ENCODE measurements at regions not wholly inside any gene's neighbourhood (a gene's known extent, or its start where the extent isn't known, plus 50 kb on each side); places are given as distances from the start of the nearest gene placed in this dataset.

DNA sequence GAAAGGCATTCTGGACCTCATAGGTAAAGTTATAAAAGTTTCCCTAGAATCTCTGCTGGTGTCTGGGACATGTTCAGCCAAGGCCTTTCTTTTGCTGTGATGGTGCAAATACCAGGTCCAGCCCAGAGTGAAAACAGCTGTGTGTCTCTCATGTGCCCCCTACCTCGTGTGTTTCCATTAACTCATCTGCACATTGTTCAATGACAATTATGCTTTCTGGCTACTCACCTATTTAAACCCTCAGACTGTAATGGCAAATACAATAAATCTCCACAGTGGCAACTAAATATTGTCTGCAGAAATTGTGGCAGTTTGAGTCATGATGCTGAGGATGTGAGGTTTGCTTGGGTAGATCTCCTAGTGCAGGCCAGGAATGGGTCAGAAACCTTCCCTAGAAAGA, 53.1 kb upstream of the GALNT15 start:
- no peaks in the 10 kb centered on the region for H3K27me3 ChIP-seq (ENCODE audit: insufficient read depth, low read length)
- no peak overlapping the region for H2BK20ac ChIP-seq (ENCODE audit: low read depth, low read length, poor library complexity, severe bottlenecking)
- H3T11ph ChIP-seq (ENCODE audit: low read length), result no peak overlapping the region
- H3K23me2 ChIP-seq (ENCODE audit: insufficient read length, low read depth, low read length, poor library complexity, severe bottlenecking), result no peaks in the 10 kb centered on the region
- no peak overlapping the region for H2AFZ ChIP-seq (ENCODE audit: low read length)
- H3K4me1 ChIP-seq (ENCODE audit: insufficient read depth, low read length), result no peaks in the 10 kb centered on the region
- no peaks in the 10 kb centered on the region for H3K79me2 ChIP-seq (ENCODE audit: insufficient read depth, low read length)
- Mint-ChIP-seq H3K36me3 (ENCODE audit: insufficient read depth in 1 of 3, low read depth in 3 of 3) (no peaks in the 10 kb centered on the region), H3K27ac (no peak overlapping the region), H3K9me3 (no peaks in the 10 kb centered on the region), H3K4me3 (no peak overlapping the region), H3K4me1 (peaks cover under 1 to 8% of the 10 kb centered on the region in 2 experiments; a peak in 2 of 4 replicates), H3K27me3 (ENCODE audit: low read depth) (no peaks in the 10 kb centered on the region; the same call in 1 of the 2 replicates)
- H3K4ac ChIP-seq (ENCODE audit: low read depth, low read length), result no peak overlapping the region
- no peaks in the 10 kb centered on the region for H3K79me1 ChIP-seq (ENCODE audit: insufficient read depth, low read depth, low read length, poor library complexity, severe bottlenecking)
- no peak overlapping the region for H3K56ac ChIP-seq (ENCODE audit: insufficient read length, low read depth, low read length)
- no peak overlapping the region for H2BK15ac ChIP-seq (ENCODE audit: low read depth, low read length)
- no peak overlapping the region for H3K18ac ChIP-seq (ENCODE audit: insufficient read length, low read depth, low read length)
- no peaks in the 10 kb centered on the region for H3K9me3 ChIP-seq (ENCODE audit: control insufficient read depth, low read depth, low read length)
- no peak for DNase-seq
- H4K20me1 ChIP-seq (ENCODE audit: control insufficient read depth, insufficient read depth, insufficient read length), result no peaks in the 10 kb centered on the region
- no peak overlapping the region for H2BK5ac ChIP-seq (ENCODE audit: insufficient read length, low read length)
- no peak overlapping the region for H3K9ac ChIP-seq (ENCODE audit: extremely low read depth, insufficient read length, low read length)
- WGBS (ENCODE audit: extremely low coverage, insufficient read length, low lambda C conversion rate), result no CpG with 5 or more reads among the region's 1 CpG
- no peak overlapping the region for H4K91ac ChIP-seq (ENCODE audit: insufficient read length, low read depth, low read length)
- no peak overlapping the region for H3K4me2 ChIP-seq (ENCODE audit: insufficient read depth, insufficient read length, low read length)
- H3K23ac ChIP-seq (ENCODE audit: insufficient read length, low read depth, low read length), result no peak overlapping the region
- TF ChIP-seq, protein P1, sequence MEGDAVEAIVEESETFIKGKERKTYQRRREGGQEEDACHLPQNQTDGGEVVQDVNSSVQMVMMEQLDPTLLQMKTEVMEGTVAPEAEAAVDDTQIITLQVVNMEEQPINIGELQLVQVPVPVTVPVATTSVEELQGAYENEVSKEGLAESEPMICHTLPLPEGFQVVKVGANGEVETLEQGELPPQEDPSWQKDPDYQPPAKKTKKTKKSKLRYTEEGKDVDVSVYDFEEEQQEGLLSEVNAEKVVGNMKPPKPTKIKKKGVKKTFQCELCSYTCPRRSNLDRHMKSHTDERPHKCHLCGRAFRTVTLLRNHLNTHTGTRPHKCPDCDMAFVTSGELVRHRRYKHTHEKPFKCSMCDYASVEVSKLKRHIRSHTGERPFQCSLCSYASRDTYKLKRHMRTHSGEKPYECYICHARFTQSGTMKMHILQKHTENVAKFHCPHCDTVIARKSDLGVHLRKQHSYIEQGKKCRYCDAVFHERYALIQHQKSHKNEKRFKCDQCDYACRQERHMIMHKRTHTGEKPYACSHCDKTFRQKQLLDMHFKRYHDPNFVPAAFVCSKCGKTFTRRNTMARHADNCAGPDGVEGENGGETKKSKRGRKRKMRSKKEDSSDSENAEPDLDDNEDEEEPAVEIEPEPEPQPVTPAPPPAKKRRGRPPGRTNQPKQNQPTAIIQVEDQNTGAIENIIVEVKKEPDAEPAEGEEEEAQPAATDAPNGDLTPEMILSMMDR (conservative IDR thresholded peaks at IDR 0.05), result no peak
- H2AK5ac ChIP-seq (ENCODE audit: insufficient read length, low read length), result no peak overlapping the region
- H2BK120ac ChIP-seq (ENCODE audit: low read depth, low read length, poor library complexity, severe bottlenecking), result no peak overlapping the region
- H4K8ac ChIP-seq (replicated peaks; ENCODE audit: insufficient read length, low read depth, low read length), result no peak overlapping the region
- H2BK12ac ChIP-seq (ENCODE audit: insufficient read length, low read depth, low read length), result no peak overlapping the region
- no peak overlapping the region for H3K14ac ChIP-seq (ENCODE audit: insufficient read depth, low read length)
- no peak overlapping the region for H4K5ac ChIP-seq (ENCODE audit: insufficient read length, low read depth, low read length)
- H3K27ac ChIP-seq (ENCODE audit: insufficient read length, low read depth, low read length), result no peak overlapping the region
